ENCODE measurements at regions not wholly inside any gene's neighbourhood (a gene's known extent, or its start where the extent isn't known, plus 50 kb on each side); places are given as distances from the start of the nearest gene placed in this dataset.

DNA sequence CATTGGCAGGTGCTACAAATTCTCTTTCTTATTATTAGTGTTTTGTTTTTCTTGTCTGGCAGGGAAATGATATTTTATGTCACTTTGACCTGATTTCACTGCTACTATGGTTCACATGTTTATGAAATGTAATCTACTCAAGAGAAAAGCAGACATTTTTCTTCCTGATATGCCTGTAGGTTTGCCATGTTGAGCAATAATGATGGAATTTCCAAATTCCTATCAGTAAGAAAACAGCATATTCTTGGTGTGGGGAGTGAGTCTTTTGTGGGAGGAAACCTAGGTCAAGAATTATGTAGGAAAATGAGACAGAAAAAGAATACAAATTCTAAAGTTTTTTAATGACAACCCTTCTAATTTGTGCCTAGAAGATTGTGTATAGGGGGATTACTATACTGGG, 356.4 kb downstream of the SLC4A3 start:
- TF ChIP-seq, protein P1, sequence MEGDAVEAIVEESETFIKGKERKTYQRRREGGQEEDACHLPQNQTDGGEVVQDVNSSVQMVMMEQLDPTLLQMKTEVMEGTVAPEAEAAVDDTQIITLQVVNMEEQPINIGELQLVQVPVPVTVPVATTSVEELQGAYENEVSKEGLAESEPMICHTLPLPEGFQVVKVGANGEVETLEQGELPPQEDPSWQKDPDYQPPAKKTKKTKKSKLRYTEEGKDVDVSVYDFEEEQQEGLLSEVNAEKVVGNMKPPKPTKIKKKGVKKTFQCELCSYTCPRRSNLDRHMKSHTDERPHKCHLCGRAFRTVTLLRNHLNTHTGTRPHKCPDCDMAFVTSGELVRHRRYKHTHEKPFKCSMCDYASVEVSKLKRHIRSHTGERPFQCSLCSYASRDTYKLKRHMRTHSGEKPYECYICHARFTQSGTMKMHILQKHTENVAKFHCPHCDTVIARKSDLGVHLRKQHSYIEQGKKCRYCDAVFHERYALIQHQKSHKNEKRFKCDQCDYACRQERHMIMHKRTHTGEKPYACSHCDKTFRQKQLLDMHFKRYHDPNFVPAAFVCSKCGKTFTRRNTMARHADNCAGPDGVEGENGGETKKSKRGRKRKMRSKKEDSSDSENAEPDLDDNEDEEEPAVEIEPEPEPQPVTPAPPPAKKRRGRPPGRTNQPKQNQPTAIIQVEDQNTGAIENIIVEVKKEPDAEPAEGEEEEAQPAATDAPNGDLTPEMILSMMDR (IDR thresholded peaks at IDR 0.05; ENCODE audit: borderline replicate concordance, insufficient read depth, low read depth, low read length): no peak
- no peak overlapping the region for H3K4me3 ChIP-seq (ENCODE audit: low read depth, low read length)

DNA sequence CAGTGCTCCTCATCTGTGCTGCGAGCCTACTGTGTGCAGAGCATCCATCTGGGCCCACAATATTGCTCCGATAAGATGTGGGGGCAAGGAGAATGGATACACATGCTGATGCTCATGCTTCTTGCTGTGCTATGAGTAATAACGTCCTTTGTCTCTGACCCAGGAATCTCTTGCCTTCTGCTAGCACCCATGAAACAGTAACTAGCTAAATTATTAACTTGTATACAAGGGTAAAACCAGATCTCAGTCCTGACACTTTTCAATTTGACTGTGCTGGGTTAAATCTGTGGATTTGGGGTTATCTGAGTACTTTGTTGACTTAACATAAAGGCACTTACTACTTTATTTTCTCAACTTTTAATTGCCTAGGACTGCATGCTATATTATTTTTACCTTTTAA, 357.6 kb downstream of the SLC4A3 start:
- TF ChIP-seq, protein P1 (IDR thresholded peaks at IDR 0.05; ENCODE audit: borderline replicate concordance, insufficient read depth, low read depth, low read length): no peak
- H3K4me3 ChIP-seq (ENCODE audit: low read depth, low read length): no peak overlapping the region

GRCh38 chr2:219987830-219988229, 360.4 kb downstream of the SLC4A3 start:
- TF ChIP-seq, protein P1 (IDR thresholded peaks at IDR 0.05; ENCODE audit: borderline replicate concordance, insufficient read depth, low read depth, low read length): no peak

GRCh38 chr2:219989744-219990143, 362.3 kb downstream of the SLC4A3 start:
- H3K4me3 ChIP-seq (ENCODE audit: low read depth, low read length): no peak overlapping the region
- TF ChIP-seq, protein P1 (IDR thresholded peaks at IDR 0.05; ENCODE audit: borderline replicate concordance, insufficient read depth, low read depth, low read length): no peak

More at GRCh38 chr2:219987830-219988229, 360.4 kb downstream of the SLC4A3 start:
- no peak overlapping the region for H3K4me3 ChIP-seq (ENCODE audit: low read depth, low read length)

DNA sequence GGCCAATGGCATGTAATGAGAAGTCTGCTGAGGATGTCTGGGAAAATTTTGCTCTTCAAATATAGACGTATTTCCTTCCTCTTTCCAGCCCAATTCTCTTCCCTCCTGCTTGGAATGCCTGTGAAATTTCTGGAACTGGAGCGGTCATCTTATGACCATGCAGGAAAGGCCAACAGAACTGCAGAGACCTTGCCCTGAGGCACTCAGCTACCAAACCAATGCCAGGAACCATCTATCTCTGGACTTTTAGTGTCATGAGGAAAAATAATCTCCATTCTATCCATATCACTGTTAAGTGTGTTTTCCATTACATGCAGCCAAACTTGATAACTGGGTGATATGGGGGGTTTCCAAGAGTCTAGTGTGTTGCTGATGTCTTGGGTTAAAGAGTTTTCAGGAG, 363.7 kb downstream of the SLC4A3 start:
- no peak overlapping the region for H3K4me3 ChIP-seq (ENCODE audit: low read depth, low read length)
- TF ChIP-seq, protein P1 (IDR thresholded peaks at IDR 0.05; ENCODE audit: borderline replicate concordance, insufficient read depth, low read depth, low read length): no peak

DNA sequence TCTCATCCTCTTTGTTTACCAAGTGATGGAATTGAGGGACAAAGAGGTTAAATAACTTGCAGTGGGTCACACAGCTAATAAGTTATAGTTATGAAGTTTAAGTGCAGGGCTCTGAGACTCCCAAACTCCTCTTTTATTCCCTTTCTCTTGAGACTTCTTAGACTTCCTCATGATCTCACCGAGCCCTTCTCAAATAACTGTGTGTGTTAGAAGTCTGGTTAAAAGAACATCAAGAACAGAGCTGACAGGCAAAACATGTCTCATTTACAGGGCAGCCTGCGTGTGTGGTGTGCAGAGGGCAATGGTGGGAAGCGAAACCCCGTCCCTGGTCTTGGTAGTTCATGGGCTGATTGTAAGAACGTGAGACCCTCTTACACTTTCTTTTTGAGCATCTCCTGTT, 368.0 kb downstream of the SLC4A3 start:
- TF ChIP-seq, protein P1 (IDR thresholded peaks at IDR 0.05; ENCODE audit: borderline replicate concordance, insufficient read depth, low read depth, low read length): no peak
- no peak overlapping the region for H3K4me3 ChIP-seq (ENCODE audit: low read depth, low read length)

DNA sequence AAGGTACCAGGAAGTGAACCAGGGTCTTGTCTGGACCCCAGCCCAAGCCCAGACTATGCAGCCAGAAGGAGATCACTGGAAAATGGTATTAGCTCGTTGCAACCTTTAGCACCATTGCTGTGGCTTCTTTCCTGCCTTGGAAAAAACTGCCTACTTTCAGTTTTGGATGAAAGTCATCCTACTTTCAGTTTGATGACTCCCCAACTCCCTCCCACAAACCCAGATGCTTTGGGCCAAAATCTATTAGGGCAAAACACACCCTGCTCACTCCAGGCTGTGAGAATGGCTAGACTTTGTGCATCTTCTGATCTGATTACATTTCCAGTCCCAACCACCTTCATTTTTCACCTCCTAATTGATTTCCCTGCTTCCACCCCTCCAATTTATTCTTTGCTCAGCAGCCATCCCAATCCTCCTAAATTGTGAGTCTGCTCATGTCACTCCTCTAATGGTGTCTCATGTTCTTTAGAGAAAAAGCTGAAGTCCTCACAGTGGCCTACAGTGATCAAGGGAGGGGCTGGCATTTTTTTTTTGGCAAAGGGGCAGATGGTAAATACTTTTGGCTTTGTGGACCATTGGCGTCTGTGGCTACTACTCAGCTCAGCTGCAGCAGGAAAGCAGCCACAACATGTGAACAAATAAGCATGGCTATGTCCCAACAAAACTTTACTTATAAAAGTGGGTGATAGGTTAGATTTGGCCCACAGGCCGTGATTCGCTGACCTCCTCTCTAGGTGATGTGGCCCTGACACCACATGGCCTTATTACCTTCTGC, 368.7 kb downstream of the SLC4A3 start:
- TF ChIP-seq, protein P1 (IDR thresholded peaks at IDR 0.05; ENCODE audit: borderline replicate concordance, insufficient read depth, low read depth, low read length): no peak
- H3K4me3 ChIP-seq (ENCODE audit: low read depth, low read length): no peak overlapping the region

Data from GM12875 (cell line).